ENCODE measurements at regions not wholly inside any gene's neighbourhood (a gene's known extent, or its start where the extent isn't known, plus 50 kb on each side); places are given as distances from the start of the nearest gene placed in this dataset.

GRCh38 chr10:36091007-36091406 is 448.9 kb upstream of the FZD8 start:
- Histone ChIP-seq H3K9me3 (ENCODE audit: control insufficient read depth, insufficient read depth, low read length) (no peaks in the 10 kb centered on the region), H3K9ac (ENCODE audit: low read depth, low read length) (no peak overlapping the region), H3K4me1 (ENCODE audit: insufficient read depth, low read length) (no peaks in the 10 kb centered on the region), H3K36me3 (ENCODE audit: insufficient read depth, low read length) (no peaks in the 10 kb centered on the region)

GRCh38 chr10:36089790-36090440 is 447.8 kb upstream of the FZD8 start:
- Histone ChIP-seq H3K4me1 (ENCODE audit: insufficient read depth, low read length) (no peaks in the 10 kb centered on the region), H3K36me3 (ENCODE audit: insufficient read depth, low read length) (no peaks in the 10 kb centered on the region), H3K9me3 (ENCODE audit: control insufficient read depth, insufficient read depth, low read length) (no peaks in the 10 kb centered on the region), H3K9ac (ENCODE audit: low read depth, low read length) (no peak overlapping the region)

- Histone ChIP-seq H3K36me3 (ENCODE audit: insufficient read depth, low read length) (no peaks in the 10 kb centered on the region), H3K4me1 (ENCODE audit: insufficient read depth, low read length) (no peaks in the 10 kb centered on the region), H3K9me3 (ENCODE audit: control insufficient read depth, insufficient read depth, low read length) (no peaks in the 10 kb centered on the region), H3K9ac (ENCODE audit: low read depth, low read length) (no peak overlapping the region)
Observed at GRCh38 chr10:36087006-36088005, 445.2 kb upstream of the FZD8 start.

GRCh38 chr10:36075196-36075595 is 433.1 kb upstream of the FZD8 start:
- no peaks in the 10 kb centered on the region for H3K36me3 ChIP-seq (ENCODE audit: insufficient read depth, low read length)
- H3K4me1 ChIP-seq (ENCODE audit: insufficient read depth, low read length), result no peaks in the 10 kb centered on the region
- no peak overlapping the region for H3K9ac ChIP-seq (ENCODE audit: low read depth, low read length)
- H3K9me3 ChIP-seq (ENCODE audit: control insufficient read depth, insufficient read depth, low read length), result no peaks in the 10 kb centered on the region

GRCh38 chr10:36073796-36074345 is 431.8 kb upstream of the FZD8 start:
- no peaks in the 10 kb centered on the region for H3K9me3 ChIP-seq (ENCODE audit: control insufficient read depth, insufficient read depth, low read length)

GRCh38 chr10:36068542-36068941 is 426.4 kb upstream of the FZD8 start:
- H3K9ac ChIP-seq (ENCODE audit: low read depth, low read length), result no peak overlapping the region
- H3K9me3 ChIP-seq (ENCODE audit: control insufficient read depth, insufficient read depth, low read length), result no peaks in the 10 kb centered on the region
- H3K4me1 ChIP-seq (ENCODE audit: insufficient read depth, low read length), result no peaks in the 10 kb centered on the region
- H3K36me3 ChIP-seq (ENCODE audit: insufficient read depth, low read length), result no peaks in the 10 kb centered on the region

More at GRCh38 chr10:36073796-36074345, 431.8 kb upstream of the FZD8 start:
- Histone ChIP-seq H3K9ac (ENCODE audit: low read depth, low read length) (no peak overlapping the region), H3K4me1 (ENCODE audit: insufficient read depth, low read length) (no peaks in the 10 kb centered on the region), H3K36me3 (ENCODE audit: insufficient read depth, low read length) (no peaks in the 10 kb centered on the region)

GRCh38 chr10:36067748-36068147 is 425.7 kb upstream of the FZD8 start:
- Histone ChIP-seq H3K9ac (ENCODE audit: low read depth, low read length) (no peak overlapping the region), H3K9me3 (ENCODE audit: control insufficient read depth, insufficient read depth, low read length) (no peaks in the 10 kb centered on the region), H3K36me3 (ENCODE audit: insufficient read depth, low read length) (no peaks in the 10 kb centered on the region), H3K4me1 (ENCODE audit: insufficient read depth, low read length) (no peaks in the 10 kb centered on the region)

- H3K9ac ChIP-seq (ENCODE audit: low read depth, low read length), result no peak overlapping the region
- H3K36me3 ChIP-seq (ENCODE audit: insufficient read depth, low read length), result no peaks in the 10 kb centered on the region
- no peaks in the 10 kb centered on the region for H3K9me3 ChIP-seq (ENCODE audit: control insufficient read depth, insufficient read depth, low read length)
- no peaks in the 10 kb centered on the region for H3K4me1 ChIP-seq (ENCODE audit: insufficient read depth, low read length)
Observed at GRCh38 chr10:36066850-36067249, 424.8 kb upstream of the FZD8 start.

- Histone ChIP-seq H3K4me1 (ENCODE audit: insufficient read depth, low read length) (no peaks in the 10 kb centered on the region), H3K9me3 (ENCODE audit: control insufficient read depth, insufficient read depth, low read length) (no peaks in the 10 kb centered on the region), H3K36me3 (ENCODE audit: insufficient read depth, low read length) (no peaks in the 10 kb centered on the region), H3K9ac (ENCODE audit: low read depth, low read length) (no peak overlapping the region)
Observed at GRCh38 chr10:36066102-36066501, 424.0 kb upstream of the FZD8 start.

GRCh38 chr10:36063396-36063795 is 421.3 kb upstream of the FZD8 start:
- no peaks in the 10 kb centered on the region for H3K36me3 ChIP-seq (ENCODE audit: insufficient read depth, low read length)
- no peaks in the 10 kb centered on the region for H3K9me3 ChIP-seq (ENCODE audit: control insufficient read depth, insufficient read depth, low read length)
- no peaks in the 10 kb centered on the region for H3K4me1 ChIP-seq (ENCODE audit: insufficient read depth, low read length)
- no peak overlapping the region for H3K9ac ChIP-seq (ENCODE audit: low read depth, low read length)

GRCh38 chr10:36057731-36058130 is 415.6 kb upstream of the FZD8 start:
- Histone ChIP-seq H3K9ac (ENCODE audit: low read depth, low read length) (no peak overlapping the region), H3K9me3 (ENCODE audit: control insufficient read depth, insufficient read depth, low read length) (peaks cover 3% of the 10 kb centered on the region), H3K36me3 (ENCODE audit: insufficient read depth, low read length) (no peaks in the 10 kb centered on the region)

GRCh38 chr10:36057180-36057579 is 415.1 kb upstream of the FZD8 start:
- H3K4me1 ChIP-seq (ENCODE audit: insufficient read depth, low read length), result no peaks in the 10 kb centered on the region
- no peak overlapping the region for H3K9ac ChIP-seq (ENCODE audit: low read depth, low read length)
- H3K36me3 ChIP-seq (ENCODE audit: insufficient read depth, low read length), result no peaks in the 10 kb centered on the region
- peaks cover 3% of the 10 kb centered on the region for H3K9me3 ChIP-seq (ENCODE audit: control insufficient read depth, insufficient read depth, low read length)

More at GRCh38 chr10:36057731-36058130, 415.6 kb upstream of the FZD8 start:
- H3K4me1 ChIP-seq (ENCODE audit: insufficient read depth, low read length), result no peaks in the 10 kb centered on the region

GRCh38 chr10:36053775-36054174 is 411.7 kb upstream of the FZD8 start:
- H3K9ac ChIP-seq (ENCODE audit: low read depth, low read length), result no peak overlapping the region
- H3K4me1 ChIP-seq (ENCODE audit: insufficient read depth, low read length), result no peaks in the 10 kb centered on the region
- H3K36me3 ChIP-seq (ENCODE audit: insufficient read depth, low read length), result no peaks in the 10 kb centered on the region
- H3K9me3 ChIP-seq (ENCODE audit: control insufficient read depth, insufficient read depth, low read length), result peaks cover 3% of the 10 kb centered on the region

- H3K9me3 ChIP-seq (ENCODE audit: control insufficient read depth, insufficient read depth, low read length), result peaks cover 3% of the 10 kb centered on the region
- H3K4me1 ChIP-seq (ENCODE audit: insufficient read depth, low read length), result no peaks in the 10 kb centered on the region
- H3K9ac ChIP-seq (ENCODE audit: low read depth, low read length), result no peak overlapping the region
- no peaks in the 10 kb centered on the region for H3K36me3 ChIP-seq (ENCODE audit: insufficient read depth, low read length)
Observed at GRCh38 chr10:36053271-36053670, 411.2 kb upstream of the FZD8 start.
